HL-60 (cell line): ENCODE measurements at regions not wholly inside any gene's neighbourhood (a gene's known extent, or its start where the extent isn't known, plus 50 kb on each side); places are given as distances from the start of the nearest gene placed in this dataset.

Experiments used
- GABPA ChIP-seq: IDR thresholded peaks from 2 replicates; pipeline ENCODE4 v1.6.1; 2012; ENCODE audit warnings: low read depth
- REST ChIP-seq: IDR thresholded peaks from 2 replicates; pipeline ENCODE4 v1.6.1; 2012; ENCODE audit warnings: low read depth; ENCODE audit not compliant: insufficient replicate concordance
- TF ChIP-seq, protein P1 (sequence below): IDR thresholded peaks from one replicate; pipeline ENCODE4 v1.5.1; 2011; ENCODE audit warnings: low read length, control low read depth, inconsistent platforms; ENCODE audit not compliant: insufficient read depth

GRCh38 chr6:85135376-85136094 is 314.3 kb upstream of the NT5E start:
- TF ChIP-seq, protein P1, sequence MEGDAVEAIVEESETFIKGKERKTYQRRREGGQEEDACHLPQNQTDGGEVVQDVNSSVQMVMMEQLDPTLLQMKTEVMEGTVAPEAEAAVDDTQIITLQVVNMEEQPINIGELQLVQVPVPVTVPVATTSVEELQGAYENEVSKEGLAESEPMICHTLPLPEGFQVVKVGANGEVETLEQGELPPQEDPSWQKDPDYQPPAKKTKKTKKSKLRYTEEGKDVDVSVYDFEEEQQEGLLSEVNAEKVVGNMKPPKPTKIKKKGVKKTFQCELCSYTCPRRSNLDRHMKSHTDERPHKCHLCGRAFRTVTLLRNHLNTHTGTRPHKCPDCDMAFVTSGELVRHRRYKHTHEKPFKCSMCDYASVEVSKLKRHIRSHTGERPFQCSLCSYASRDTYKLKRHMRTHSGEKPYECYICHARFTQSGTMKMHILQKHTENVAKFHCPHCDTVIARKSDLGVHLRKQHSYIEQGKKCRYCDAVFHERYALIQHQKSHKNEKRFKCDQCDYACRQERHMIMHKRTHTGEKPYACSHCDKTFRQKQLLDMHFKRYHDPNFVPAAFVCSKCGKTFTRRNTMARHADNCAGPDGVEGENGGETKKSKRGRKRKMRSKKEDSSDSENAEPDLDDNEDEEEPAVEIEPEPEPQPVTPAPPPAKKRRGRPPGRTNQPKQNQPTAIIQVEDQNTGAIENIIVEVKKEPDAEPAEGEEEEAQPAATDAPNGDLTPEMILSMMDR, result no peak
- TF ChIP-seq REST, result no peak
- TF ChIP-seq GABPA, result no peak
